Ascending aorta (tissue), 2 donors: ENCODE measurements at regions not wholly inside any gene's neighbourhood (a gene's known extent, or its start where the extent isn't known, plus 50 kb on each side); places are given as distances from the start of the nearest gene placed in this dataset.

Source experiments
- DNase-seq, 2 donors: peaks; one replicate each; pipeline ENCODE4 v3.0.0-alpha.2; 2019; ENCODE audit warnings: low spot score in 2 of 2
- H3K27ac ChIP-seq, 2 donors: fragments of 200-600 bp; sonication (generic); one replicate each; pipeline ENCODE4 v1.5.1; 2016 to 2017; ENCODE audit warnings: mild to moderate bottlenecking in 1 of 2
- H3K27me3 ChIP-seq: fragments of 200-600 bp; sonication (generic); one replicate; pipeline ENCODE4 v1.5.1; 2017
- H3K36me3 ChIP-seq, 2 donors: fragments of 200-600 bp; sonication (generic); one replicate each; pipeline ENCODE4 v1.5.1; 2016
- H3K4me1 ChIP-seq, 2 donors: fragments of 200-600 bp; sonication (generic); one replicate each; pipeline ENCODE4 v1.5.1; 2016 to 2017; ENCODE audit warnings: mild to moderate bottlenecking in 1 of 2
- H3K4me3 ChIP-seq, 2 donors: fragments of 200-600 bp; sonication (generic); one replicate each; pipeline ENCODE4 v1.5.1; 2016 to 2017; ENCODE audit warnings: mild to moderate bottlenecking in 1 of 2
- H3K9me3 ChIP-seq, 2 donors: fragments of 200-600 bp; sonication (generic); one replicate each; pipeline ENCODE4 v1.5.1; 2016
- intact Hi-C: fragments of 100-400 bp; cut with DNase I; formaldehyde crosslinking; loops from one replicate; pipeline ENCODE4 v1.15.1; 2023
- TF ChIP-seq, protein P1 (sequence below), 3 experiments: fragments of 200-600 bp in 2 of 3; fragments of 450-650 bp in 1 of 3; sonication (generic) in 2 of 3; IDR thresholded peaks; one replicate each; pipeline ENCODE4 v1.5.1; 2016 to 2019; ENCODE audit warnings: antibody characterized with exemption in 3 of 3, mild to moderate bottlenecking in 1 of 3, moderate library complexity in 1 of 3

DNA sequence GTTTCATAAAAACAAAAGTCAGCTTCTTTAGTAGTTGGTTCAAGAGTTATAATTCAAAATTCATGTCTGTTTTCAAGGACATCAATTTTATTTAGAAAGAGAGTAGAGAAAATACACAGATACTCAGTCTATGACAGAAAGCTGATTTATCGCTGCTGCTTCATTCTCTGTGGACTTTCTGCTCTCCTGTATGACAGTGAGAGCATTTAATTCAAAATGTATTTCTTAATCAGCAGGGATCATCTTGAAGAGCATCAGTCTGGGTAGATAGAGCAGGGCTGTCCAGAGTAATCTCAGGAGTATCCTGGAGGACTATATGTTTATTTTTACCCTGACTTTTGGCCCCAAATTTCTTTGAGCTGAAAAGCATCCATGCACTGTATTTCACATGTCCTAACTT, 1676.7 kb downstream of the REEP3 start:
- H3K27ac ChIP-seq = no peak overlapping the region
- intact Hi-C loops = no loop called here
- no peak for DNase-seq
- no peak overlapping the region for H3K4me3 ChIP-seq
- H3K9me3 ChIP-seq = no peaks in the 10 kb centered on the region
- TF ChIP-seq, protein P1, sequence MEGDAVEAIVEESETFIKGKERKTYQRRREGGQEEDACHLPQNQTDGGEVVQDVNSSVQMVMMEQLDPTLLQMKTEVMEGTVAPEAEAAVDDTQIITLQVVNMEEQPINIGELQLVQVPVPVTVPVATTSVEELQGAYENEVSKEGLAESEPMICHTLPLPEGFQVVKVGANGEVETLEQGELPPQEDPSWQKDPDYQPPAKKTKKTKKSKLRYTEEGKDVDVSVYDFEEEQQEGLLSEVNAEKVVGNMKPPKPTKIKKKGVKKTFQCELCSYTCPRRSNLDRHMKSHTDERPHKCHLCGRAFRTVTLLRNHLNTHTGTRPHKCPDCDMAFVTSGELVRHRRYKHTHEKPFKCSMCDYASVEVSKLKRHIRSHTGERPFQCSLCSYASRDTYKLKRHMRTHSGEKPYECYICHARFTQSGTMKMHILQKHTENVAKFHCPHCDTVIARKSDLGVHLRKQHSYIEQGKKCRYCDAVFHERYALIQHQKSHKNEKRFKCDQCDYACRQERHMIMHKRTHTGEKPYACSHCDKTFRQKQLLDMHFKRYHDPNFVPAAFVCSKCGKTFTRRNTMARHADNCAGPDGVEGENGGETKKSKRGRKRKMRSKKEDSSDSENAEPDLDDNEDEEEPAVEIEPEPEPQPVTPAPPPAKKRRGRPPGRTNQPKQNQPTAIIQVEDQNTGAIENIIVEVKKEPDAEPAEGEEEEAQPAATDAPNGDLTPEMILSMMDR (IDR thresholded peaks at IDR 0.05) = no peak
- no peaks in the 10 kb centered on the region for H3K4me1 ChIP-seq
- no peaks in the 10 kb centered on the region for H3K36me3 ChIP-seq
- no peaks in the 10 kb centered on the region for H3K27me3 ChIP-seq

DNA sequence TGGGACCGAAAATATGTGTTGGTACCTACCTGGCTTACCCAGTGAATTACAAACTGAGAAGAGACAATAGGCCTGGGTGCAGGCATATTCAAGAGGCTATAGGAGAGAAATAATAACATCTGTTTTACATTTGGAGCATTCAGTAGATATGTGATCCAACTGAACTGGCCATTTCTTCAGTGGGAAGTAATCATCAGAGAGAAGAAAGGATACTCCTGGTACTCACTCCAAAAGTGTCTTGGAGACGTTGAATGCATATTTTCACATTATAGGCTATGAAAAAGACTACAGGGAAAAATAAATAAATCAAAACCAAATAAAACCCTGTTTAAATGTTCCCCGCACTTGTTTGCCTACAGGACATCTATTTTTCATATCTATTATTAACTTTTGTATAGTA, 1680.3 kb downstream of the REEP3 start:
- no peak overlapping the region for H3K4me3 ChIP-seq
- H3K4me1 ChIP-seq = no peaks in the 10 kb centered on the region
- no peaks in the 10 kb centered on the region for H3K36me3 ChIP-seq
- TF ChIP-seq, protein P1 (IDR thresholded peaks at IDR 0.05) = no peak
- DNase-seq = no peak
- H3K27me3 ChIP-seq = no peaks in the 10 kb centered on the region
- no peak overlapping the region for H3K27ac ChIP-seq
- intact Hi-C loops = no loop called here
- no peaks in the 10 kb centered on the region for H3K9me3 ChIP-seq

DNA sequence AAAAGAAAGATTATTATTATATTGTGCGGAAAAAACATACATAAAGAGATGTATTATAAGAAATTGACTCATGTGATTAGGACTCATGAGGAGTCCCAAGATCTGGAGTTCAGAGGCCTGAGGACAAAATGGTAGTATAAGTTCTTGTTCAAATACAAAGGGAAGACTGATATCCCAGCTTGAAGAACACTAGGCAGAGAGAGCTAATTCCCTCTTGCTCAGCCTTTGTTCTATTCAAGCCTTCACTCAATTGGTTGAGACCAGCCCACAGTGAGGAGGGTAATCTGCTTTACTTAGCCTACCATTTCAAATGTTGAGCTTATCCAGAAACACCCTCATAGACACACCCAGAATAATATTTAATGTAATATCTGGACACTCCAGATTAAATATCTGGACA, 1683.8 kb downstream of the REEP3 start:
- no peak for DNase-seq
- TF ChIP-seq, protein P1 (IDR thresholded peaks at IDR 0.05) = no peak
- Histone ChIP-seq H3K4me3 (no peak overlapping the region), H3K9me3 (no peaks in the 10 kb centered on the region), H3K27ac (no peak overlapping the region), H3K27me3 (no peaks in the 10 kb centered on the region), H3K4me1 (no peaks in the 10 kb centered on the region), H3K36me3 (no peaks in the 10 kb centered on the region)
- intact Hi-C loops = no loop called here

DNA sequence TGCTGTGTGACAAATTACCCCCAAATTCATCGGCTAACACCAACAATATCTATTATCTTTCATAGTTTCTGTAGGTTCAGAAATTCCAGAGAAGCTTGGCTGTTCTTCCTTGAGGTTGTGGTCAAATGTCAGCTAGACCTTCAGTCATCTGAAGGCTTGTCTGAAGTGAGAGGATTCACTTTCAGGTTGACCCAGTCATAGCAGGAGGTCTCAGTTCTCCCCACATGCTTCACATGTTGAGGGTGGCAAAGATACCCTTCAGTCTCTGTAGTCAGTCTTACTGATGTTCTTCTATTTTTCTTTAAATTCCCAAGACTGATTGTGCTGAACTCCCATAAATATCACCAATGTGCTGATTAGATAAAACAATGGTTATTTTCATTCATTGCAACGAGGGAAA, 1692.0 kb downstream of the REEP3 start:
- H3K4me3 ChIP-seq = no peak overlapping the region
- H3K27me3 ChIP-seq = no peaks in the 10 kb centered on the region
- H3K9me3 ChIP-seq = no peaks in the 10 kb centered on the region
- no peaks in the 10 kb centered on the region for H3K36me3 ChIP-seq
- TF ChIP-seq, protein P1 (IDR thresholded peaks at IDR 0.05) = no peak
- H3K27ac ChIP-seq = no peak overlapping the region
- intact Hi-C loops = no loop called here
- H3K4me1 ChIP-seq = no peaks in the 10 kb centered on the region
- no peak for DNase-seq

DNA sequence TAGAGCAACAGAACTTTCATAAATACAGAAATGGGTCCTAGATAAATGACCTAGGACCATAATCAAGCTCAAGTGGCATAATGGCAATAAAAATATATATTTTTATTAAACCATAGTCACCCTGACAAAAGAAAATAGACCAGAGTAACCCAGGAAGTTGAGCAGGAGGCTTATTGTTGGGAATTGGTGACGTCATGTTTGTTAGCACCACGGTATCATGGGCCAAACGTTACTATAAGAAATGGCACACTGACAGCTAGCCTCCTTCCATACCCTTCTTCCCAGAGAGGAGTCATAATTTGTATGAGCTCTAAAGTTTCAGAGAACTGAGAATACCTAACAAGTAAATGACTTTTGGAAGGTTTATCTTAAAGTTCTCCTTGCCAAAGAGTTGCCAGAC, 1698.2 kb downstream of the REEP3 start:
- intact Hi-C loops = no loop called here

DNA sequence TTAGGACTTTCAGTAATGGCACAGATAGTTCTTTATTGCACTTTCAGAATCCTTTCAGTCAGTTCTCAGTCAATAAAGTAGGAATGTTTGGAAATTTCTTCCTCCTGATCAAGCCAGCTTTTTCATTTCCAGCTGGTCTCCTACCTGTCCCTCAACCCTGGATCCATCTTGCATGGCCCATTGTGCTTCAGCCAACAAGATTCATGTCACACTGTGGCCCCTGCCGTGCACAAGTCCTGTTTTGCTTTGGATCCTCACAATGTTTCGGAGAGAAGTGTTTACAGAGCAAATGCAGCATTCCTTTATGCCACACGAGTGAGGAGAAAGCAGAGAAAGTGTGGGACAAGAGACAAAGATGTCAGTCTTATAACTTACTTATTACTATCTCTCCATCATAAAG, 1694.7 kb upstream of the LRRTM3 start:
- TF ChIP-seq, protein P1 (IDR thresholded peaks at IDR 0.05) = no peak
- Histone ChIP-seq H3K9me3 (no peaks in the 10 kb centered on the region), H3K27me3 (no peaks in the 10 kb centered on the region), H3K36me3 (no peaks in the 10 kb centered on the region), H3K4me1 (no peaks in the 10 kb centered on the region), H3K27ac (no peak overlapping the region), H3K4me3 (no peak overlapping the region)
- intact Hi-C loops = no loop called here
- no peak for DNase-seq

More for the DNA sequence above, 1698.2 kb downstream of the REEP3 start:
- Histone ChIP-seq H3K27ac (no peak overlapping the region), H3K4me3 (no peak overlapping the region), H3K27me3 (no peaks in the 10 kb centered on the region), H3K9me3 (no peaks in the 10 kb centered on the region), H3K4me1 (no peaks in the 10 kb centered on the region), H3K36me3 (no peaks in the 10 kb centered on the region)
- no peak for DNase-seq
- TF ChIP-seq, protein P1 (IDR thresholded peaks at IDR 0.05) = no peak
